Endothelial cell of umbilical vein (primary cell): ENCODE measurements at regions not wholly inside any gene's neighbourhood (a gene's known extent, or its start where the extent isn't known, plus 50 kb on each side); places are given as distances from the start of the nearest gene placed in this dataset.

Experiments
- BruUV-seq: library from RNA; stranded (reverse); fragments of 400-500 nt; replicated peaks from 2 replicates; lab custom pipeline; 2021; lab: Mats Ljungman, UMichigan
- CTCF ChIA-PET: fragments of 300-600, 350-600 bp; sonication (Branson Sonifier 250); formaldehyde crosslinking; loops from one replicate; lab custom pipeline; 2021; ENCODE audit warnings: antibody characterized with exemption, inconsistent platforms; lab: Charles Lee
- POLR2A ChIA-PET: fragments of 300-600, 350-600 bp; sonication (Branson Sonifier 250); formaldehyde crosslinking; loops from one replicate; lab custom pipeline; 2021; ENCODE audit warnings: antibody characterized with exemption, inconsistent platforms; lab: Charles Lee
- DNase-seq: peaks from one replicate; pipeline ENCODE4 v3.0.0-alpha.2; 2011; ENCODE audit warnings: low read depth, low spot score
- FAIRE-seq: peaks from 2 replicates; lab custom pipeline; 2011; peaks lifted over from hg19 to GRCh38; lab: Jason Lieb, UNC
- H2AFZ ChIP-seq: 2 replicates; pipeline ENCODE4 v1.6.0; 2012; ENCODE audit warnings: low read depth, low read length, control low read depth, inconsistent platforms
- H3K27ac ChIP-seq: 2 replicates; pipeline ENCODE4 v1.5.1; 2011; ENCODE audit warnings: low read depth, mild to moderate bottlenecking, control low read depth, low read length, moderate library complexity; ENCODE audit not compliant: insufficient read depth
- H3K27me3 ChIP-seq, 2 experiments: 2 replicates each; pipeline versions ENCODE4 v1.6.0 to v1.6.1; 2011; ENCODE audit warnings: low read length in 2 of 2, mixed read lengths in 1 of 2; ENCODE audit not compliant: control insufficient read depth in 2 of 2, insufficient read depth in 2 of 2
- H3K36me3 ChIP-seq, 2 experiments: 2 replicates in 1 of 2; 3 replicates in 1 of 2; pipeline ENCODE4 v1.5.1; 2011; ENCODE audit warnings: low read length in 2 of 2, mild to moderate bottlenecking in 1 of 2, moderate library complexity in 1 of 2; ENCODE audit not compliant: control insufficient read depth in 2 of 2, insufficient read depth in 2 of 2; ENCODE audit errors: extremely low read depth in 1 of 2
- H3K4me1 ChIP-seq: 3 replicates; pipeline ENCODE4 v1.5.1; 2011; ENCODE audit warnings: mild to moderate bottlenecking, low read length; ENCODE audit not compliant: control insufficient read depth, insufficient read depth; ENCODE audit errors: extremely low read depth
- H3K4me2 ChIP-seq: 2 replicates; pipeline ENCODE4 v1.6.1; 2011; ENCODE audit warnings: low read length, control low read depth, mixed read lengths; ENCODE audit not compliant: insufficient read depth
- H3K4me3 ChIP-seq, 3 experiments: fragments of 200-600 bp in 1 of 3; sonication (generic), shearing (Covaris generic) in 1 of 3; replicated peaks in 1 of 3; 2 replicates each; pipeline ENCODE4 v1.5.1; 2011 to 2016; ENCODE audit warnings: control low read depth in 3 of 3, low read length in 3 of 3, mild to moderate bottlenecking in 2 of 3, inconsistent platforms in 1 of 3, low read depth in 1 of 3, moderate library complexity in 1 of 3; ENCODE audit not compliant: insufficient read depth in 1 of 3
- H3K79me2 ChIP-seq: 2 replicates; pipeline ENCODE4 v1.6.0; 2012; ENCODE audit warnings: low read length, inconsistent platforms; ENCODE audit not compliant: control insufficient read depth, insufficient read depth
- H3K9ac ChIP-seq: replicated peaks from 2 replicates; pipeline ENCODE3; 2011; ENCODE audit warnings: low read length, control low read depth; ENCODE audit not compliant: insufficient read depth; ENCODE audit errors: extremely low read depth
- H3K9me1 ChIP-seq: replicated peaks from 3 replicates; pipeline ENCODE4 v1.6.0; 2011; ENCODE audit warnings: mild to moderate bottlenecking, low read length; ENCODE audit not compliant: control insufficient read depth, insufficient read depth; ENCODE audit errors: extremely low read depth
- H3K9me3 ChIP-seq: replicated peaks from 2 replicates; pipeline ENCODE4 v1.5.1; 2012; ENCODE audit warnings: low read length, inconsistent platforms; ENCODE audit not compliant: control insufficient read depth, insufficient read depth
- H4K20me1 ChIP-seq: replicated peaks from 2 replicates; pipeline ENCODE3; 2011; ENCODE audit warnings: mild to moderate bottlenecking, low read length; ENCODE audit not compliant: control insufficient read depth, insufficient read depth; ENCODE audit errors: extremely low read depth
- EZH2 ChIP-seq: IDR thresholded peaks from 2 replicates; pipeline ENCODE4 v1.6.1; 2012; ENCODE audit warnings: borderline replicate concordance, low read depth, mild to moderate bottlenecking, moderate library complexity, low read length, inconsistent platforms; ENCODE audit not compliant: severe bottlenecking
- FOS ChIP-seq: IDR thresholded peaks from 2 replicates; pipeline ENCODE4 v1.6.1; 2011; ENCODE audit warnings: mild to moderate bottlenecking, low read length, moderate library complexity, borderline replicate concordance; ENCODE audit not compliant: insufficient read depth
- GATA2 ChIP-seq: IDR thresholded peaks from 2 replicates; pipeline ENCODE4 v1.7.0; 2011; ENCODE audit warnings: low read depth, mild to moderate bottlenecking, moderate library complexity, mixed read lengths, low read length; ENCODE audit not compliant: insufficient read length, insufficient read depth
- JUN ChIP-seq: IDR thresholded peaks from 2 replicates; pipeline ENCODE4 v1.6.1; 2011; ENCODE audit warnings: borderline replicate concordance, low read depth; ENCODE audit not compliant: insufficient read length, insufficient read depth
- MYC ChIP-seq: IDR thresholded peaks from one replicate; pipeline ENCODE4 v1.6.1; 2011; ENCODE audit warnings: mild to moderate bottlenecking, low read depth, low read length
- POLR2A ChIP-seq: IDR thresholded peaks from 2 replicates; pipeline ENCODE4 v1.6.1; 2012; ENCODE audit warnings: low read depth, mild to moderate bottlenecking, control low read depth, low read length
- POLR2AphosphoS5 ChIP-seq: IDR thresholded peaks from 2 replicates; pipeline ENCODE4 v1.6.1; 2012; ENCODE audit warnings: low read depth, mild to moderate bottlenecking, control low read depth, low read length, moderate library complexity; ENCODE audit not compliant: insufficient read depth
- dilution Hi-C: fragments of 300-500 bp; cut with MboI; formaldehyde crosslinking; loops from one replicate; pipeline ENCODE4 v1.15.0; 2019; ENCODE audit warnings: low sequenced_read_pairs; ENCODE audit not compliant: extremely low pct_ligation_motif_present
- intact Hi-C: fragments of 100-400 bp; cut with micrococcal nuclease; formaldehyde crosslinking; loops from one replicate; pipeline ENCODE4 v1.10.0; 2022
- TF ChIP-seq, protein P1 (sequence below): IDR thresholded peaks from 2 replicates; pipeline ENCODE4 v1.6.1; 2011; ENCODE audit not compliant: insufficient read depth, insufficient read length
- TF ChIP-seq, protein P2 (sequence below), 2 donors: IDR thresholded peaks; 1 replicate in 1 of 2; 2 replicates in 1 of 2; pipeline ENCODE4 v1.5.1; 2011; ENCODE audit warnings: low read length in 2 of 2, mild to moderate bottlenecking in 2 of 2, moderate library complexity in 2 of 2, control low read depth in 1 of 2, inconsistent platforms in 1 of 2, low read depth in 1 of 2; ENCODE audit not compliant: insufficient read depth in 1 of 2; ENCODE audit errors: extremely low read depth in 1 of 2

- H3K9me3 ChIP-seq, result no peaks in the 10 kb centered on the region
- ChIA-PET POLR2A (no interaction called here), CTCF (no interaction called here)
- FAIRE-seq (no peak), DNase-seq (no peak)
- H3K4me3 ChIP-seq, result no peak overlapping the region
- H3K9ac ChIP-seq, result no peak overlapping the region
- H3K79me2 ChIP-seq, result no peaks in the 10 kb centered on the region
- H3K4me1 ChIP-seq, result peaks cover 6% of the 10 kb centered on the region
- no peaks in the 10 kb centered on the region for H4K20me1 ChIP-seq
- no peak for TF ChIP-seq GATA2
- TF ChIP-seq, protein P1, sequence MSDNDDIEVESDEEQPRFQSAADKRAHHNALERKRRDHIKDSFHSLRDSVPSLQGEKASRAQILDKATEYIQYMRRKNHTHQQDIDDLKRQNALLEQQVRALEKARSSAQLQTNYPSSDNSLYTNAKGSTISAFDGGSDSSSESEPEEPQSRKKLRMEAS, result no peak
- no peak for TF ChIP-seq POLR2AphosphoS5
- TF ChIP-seq POLR2A, result no peak
- TF ChIP-seq JUN, result no peak
- TF ChIP-seq MYC, result no peak
- TF ChIP-seq, protein P2, sequence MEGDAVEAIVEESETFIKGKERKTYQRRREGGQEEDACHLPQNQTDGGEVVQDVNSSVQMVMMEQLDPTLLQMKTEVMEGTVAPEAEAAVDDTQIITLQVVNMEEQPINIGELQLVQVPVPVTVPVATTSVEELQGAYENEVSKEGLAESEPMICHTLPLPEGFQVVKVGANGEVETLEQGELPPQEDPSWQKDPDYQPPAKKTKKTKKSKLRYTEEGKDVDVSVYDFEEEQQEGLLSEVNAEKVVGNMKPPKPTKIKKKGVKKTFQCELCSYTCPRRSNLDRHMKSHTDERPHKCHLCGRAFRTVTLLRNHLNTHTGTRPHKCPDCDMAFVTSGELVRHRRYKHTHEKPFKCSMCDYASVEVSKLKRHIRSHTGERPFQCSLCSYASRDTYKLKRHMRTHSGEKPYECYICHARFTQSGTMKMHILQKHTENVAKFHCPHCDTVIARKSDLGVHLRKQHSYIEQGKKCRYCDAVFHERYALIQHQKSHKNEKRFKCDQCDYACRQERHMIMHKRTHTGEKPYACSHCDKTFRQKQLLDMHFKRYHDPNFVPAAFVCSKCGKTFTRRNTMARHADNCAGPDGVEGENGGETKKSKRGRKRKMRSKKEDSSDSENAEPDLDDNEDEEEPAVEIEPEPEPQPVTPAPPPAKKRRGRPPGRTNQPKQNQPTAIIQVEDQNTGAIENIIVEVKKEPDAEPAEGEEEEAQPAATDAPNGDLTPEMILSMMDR (IDR thresholded peaks at IDR 0.05; ENCODE audit: extremely low read depth in 1 of 2, insufficient read depth in 1 of 2, low read depth in 1 of 2, low read length in 2 of 2), result no peak
- no peak for TF ChIP-seq FOS
- TF ChIP-seq EZH2, result no peak
- intact Hi-C loops (no loop called here), dilution Hi-C loops (no loop called here)
- H3K9me1 ChIP-seq, result no peaks in the 10 kb centered on the region
- no peak overlapping the region for H3K27ac ChIP-seq
- no peak overlapping the region for H3K4me2 ChIP-seq
- no peaks in the 10 kb centered on the region for H3K36me3 ChIP-seq
- no peaks in the 10 kb centered on the region for H3K27me3 ChIP-seq
- no TSS peak for BruUV-seq
- no peak overlapping the region for H2AFZ ChIP-seq
These were observed 480.4 kb downstream of the IGSF11 start for GRCh38 chr3:118554148-118554838.
